ENCODE measurements at regions not wholly inside any gene's neighbourhood (a gene's known extent, or its start where the extent isn't known, plus 50 kb on each side); places are given as distances from the start of the nearest gene placed in this dataset.

DNA sequence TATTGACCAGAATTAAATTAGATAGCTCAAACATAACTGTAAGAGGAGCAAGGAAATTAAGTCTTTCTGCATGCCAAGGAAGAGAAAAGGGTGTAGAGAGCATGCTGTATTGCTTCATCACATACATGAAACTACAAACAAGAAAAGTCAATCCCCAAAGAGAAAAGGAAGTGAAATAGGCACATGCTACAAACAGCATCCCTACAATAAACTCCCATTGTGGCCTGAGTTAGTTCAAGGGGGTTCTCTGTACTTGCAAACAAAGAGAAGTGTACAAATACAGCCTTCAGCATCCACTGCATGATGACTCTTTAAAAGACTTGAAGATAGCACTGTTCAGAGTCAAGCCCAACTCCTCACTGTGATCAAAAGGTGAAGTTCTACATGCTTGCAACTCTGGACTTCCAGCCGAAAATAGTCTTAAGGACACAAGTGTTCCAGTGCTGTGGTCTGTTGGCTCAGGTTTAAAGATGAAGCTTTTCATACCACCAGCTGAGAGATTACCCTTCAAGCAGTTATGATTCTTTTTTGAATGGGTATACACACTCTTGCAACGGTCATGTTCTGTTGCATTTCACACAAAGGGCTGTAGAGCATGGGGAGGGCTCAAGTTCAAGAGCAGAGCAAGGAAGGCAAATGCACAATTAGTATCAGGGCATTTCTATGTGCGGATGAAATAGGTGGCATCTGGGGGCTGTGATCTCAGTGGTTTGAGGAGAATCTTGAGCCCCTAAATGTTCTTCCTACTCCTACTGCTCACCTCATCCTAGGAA lies 534.5 kb downstream of the EBF1 start:
- TF ChIP-seq POLR2A (IDR thresholded peaks at IDR 0.05): no peak
- TF ChIP-seq, protein P1, sequence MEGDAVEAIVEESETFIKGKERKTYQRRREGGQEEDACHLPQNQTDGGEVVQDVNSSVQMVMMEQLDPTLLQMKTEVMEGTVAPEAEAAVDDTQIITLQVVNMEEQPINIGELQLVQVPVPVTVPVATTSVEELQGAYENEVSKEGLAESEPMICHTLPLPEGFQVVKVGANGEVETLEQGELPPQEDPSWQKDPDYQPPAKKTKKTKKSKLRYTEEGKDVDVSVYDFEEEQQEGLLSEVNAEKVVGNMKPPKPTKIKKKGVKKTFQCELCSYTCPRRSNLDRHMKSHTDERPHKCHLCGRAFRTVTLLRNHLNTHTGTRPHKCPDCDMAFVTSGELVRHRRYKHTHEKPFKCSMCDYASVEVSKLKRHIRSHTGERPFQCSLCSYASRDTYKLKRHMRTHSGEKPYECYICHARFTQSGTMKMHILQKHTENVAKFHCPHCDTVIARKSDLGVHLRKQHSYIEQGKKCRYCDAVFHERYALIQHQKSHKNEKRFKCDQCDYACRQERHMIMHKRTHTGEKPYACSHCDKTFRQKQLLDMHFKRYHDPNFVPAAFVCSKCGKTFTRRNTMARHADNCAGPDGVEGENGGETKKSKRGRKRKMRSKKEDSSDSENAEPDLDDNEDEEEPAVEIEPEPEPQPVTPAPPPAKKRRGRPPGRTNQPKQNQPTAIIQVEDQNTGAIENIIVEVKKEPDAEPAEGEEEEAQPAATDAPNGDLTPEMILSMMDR (IDR thresholded peaks at IDR 0.05): no peak

All from lower leg skin (tissue), 3 donors.